HG03045 (cell line): ENCODE measurements at regions not wholly inside any gene's neighbourhood (a gene's known extent, or its start where the extent isn't known, plus 50 kb on each side); places are given as distances from the start of the nearest gene placed in this dataset.
"Not testable (repeated sequence)": the region's sequence is repeated elsewhere in the genome, so short reads cannot be mapped to it uniquely, and the experiment has no call there.

Experiments used
- ATAC-seq: cut with Tn5 transposase; IDR thresholded peaks from one replicate; pipeline ENCODE4 v1.9.1; 2021; ENCODE audit warnings: mild to moderate bottlenecking, moderate library complexity; ENCODE audit not compliant: unreplicated experiment

- no peak for ATAC-seq
These were observed 771.7 kb downstream of the SORCS1 start for GRCh38 chr10:106392778-106393177.

- ATAC-seq: no peak
These were observed 777.4 kb downstream of the SORCS1 start for GRCh38 chr10:106387063-106387462.

- no peak for ATAC-seq
These were observed 780.0 kb downstream of the SORCS1 start for GRCh38 chr10:106384496-106384895.

GRCh38 chr10:106380706-106381105, 783.8 kb downstream of the SORCS1 start:
- no peak for ATAC-seq

- no peak for ATAC-seq
These were observed 786.3 kb downstream of the SORCS1 start for GRCh38 chr10:106378251-106378650.

GRCh38 chr10:106370751-106371150, 793.8 kb downstream of the SORCS1 start:
- ATAC-seq: no peak

- no peak for ATAC-seq
These were observed 803.6 kb downstream of the SORCS1 start for GRCh38 chr10:106360870-106361269.

GRCh38 chr10:106355450-106355849, 809.1 kb downstream of the SORCS1 start:
- no peak for ATAC-seq

- no peak for ATAC-seq
These were observed 815.6 kb downstream of the SORCS1 start for GRCh38 chr10:106348933-106349332.

- ATAC-seq: no peak
These were observed 817.0 kb downstream of the SORCS1 start for GRCh38 chr10:106347547-106347946.

GRCh38 chr10:106343539-106343938, 821.0 kb downstream of the SORCS1 start:
- not testable (repeated sequence) for ATAC-seq

GRCh38 chr10:106341356-106341755, 823.1 kb downstream of the SORCS1 start:
- no peak for ATAC-seq

GRCh38 chr10:106338486-106338885, 826.0 kb downstream of the SORCS1 start:
- ATAC-seq: no peak

GRCh38 chr10:106336874-106337273, 827.6 kb downstream of the SORCS1 start:
- ATAC-seq: no peak

GRCh38 chr10:106327747-106328146, 836.8 kb downstream of the SORCS1 start:
- no peak for ATAC-seq

- no peak for ATAC-seq
These were observed 843.6 kb downstream of the SORCS1 start for GRCh38 chr10:106320876-106321275.

- no peak for ATAC-seq
These were observed 844.4 kb downstream of the SORCS1 start for GRCh38 chr10:106320078-106320477.

- no peak for ATAC-seq
These were observed 847.0 kb downstream of the SORCS1 start for GRCh38 chr10:106317554-106317953.

- no peak for ATAC-seq
These were observed 851.5 kb downstream of the SORCS1 start for GRCh38 chr10:106313041-106313440.

- ATAC-seq: no peak
These were observed 852.4 kb downstream of the SORCS1 start for GRCh38 chr10:106312087-106312486.

GRCh38 chr10:106311590-106311989, 852.9 kb downstream of the SORCS1 start:
- ATAC-seq: no peak

- ATAC-seq: no peak
These were observed 853.9 kb downstream of the SORCS1 start for GRCh38 chr10:106310596-106310995.

GRCh38 chr10:106309376-106309775, 855.1 kb downstream of the SORCS1 start:
- ATAC-seq: no peak

GRCh38 chr10:106308284-106308683, 856.2 kb downstream of the SORCS1 start:
- no peak for ATAC-seq
